HG02981 (cell line): ENCODE measurements at regions not wholly inside any gene's neighbourhood (a gene's known extent, or its start where the extent isn't known, plus 50 kb on each side); places are given as distances from the start of the nearest gene placed in this dataset.

ENCODE experiments used
- ATAC-seq: cut with Tn5 transposase; IDR thresholded peaks from one replicate; pipeline ENCODE4 v1.9.1; 2021; ENCODE audit warnings: mild to moderate bottlenecking, moderate library complexity; ENCODE audit not compliant: unreplicated experiment

- no peak for ATAC-seq
Observed at GRCh38 chr18:51397347-51397962, 200.0 kb upstream of the MEX3C start.

GRCh38 chr18:51398104-51398503 lies 200.6 kb upstream of the MEX3C start:
- no peak for ATAC-seq

GRCh38 chr18:51399491-51400122 lies 202.1 kb upstream of the MEX3C start:
- no peak for ATAC-seq

DNA sequence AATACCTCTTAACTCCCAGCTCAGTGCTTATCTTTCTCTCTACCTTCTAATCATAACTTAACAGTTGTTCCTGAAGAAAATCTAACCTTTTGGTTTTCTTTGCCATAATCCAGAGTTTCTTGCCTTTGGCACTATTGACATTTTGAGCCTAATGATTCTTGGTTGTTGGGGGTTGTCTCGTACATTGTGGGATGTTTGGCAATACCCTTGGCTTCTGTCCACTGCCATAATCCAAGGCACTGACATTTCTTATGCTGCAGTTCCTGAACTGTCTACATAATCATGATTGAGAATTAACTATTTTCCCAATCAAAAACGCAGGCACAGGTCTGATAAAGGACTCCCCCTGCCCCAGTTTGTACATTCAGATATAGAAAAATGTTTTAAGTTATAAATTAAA lies 203.2 kb upstream of the MEX3C start:
- ATAC-seq = no peak

DNA sequence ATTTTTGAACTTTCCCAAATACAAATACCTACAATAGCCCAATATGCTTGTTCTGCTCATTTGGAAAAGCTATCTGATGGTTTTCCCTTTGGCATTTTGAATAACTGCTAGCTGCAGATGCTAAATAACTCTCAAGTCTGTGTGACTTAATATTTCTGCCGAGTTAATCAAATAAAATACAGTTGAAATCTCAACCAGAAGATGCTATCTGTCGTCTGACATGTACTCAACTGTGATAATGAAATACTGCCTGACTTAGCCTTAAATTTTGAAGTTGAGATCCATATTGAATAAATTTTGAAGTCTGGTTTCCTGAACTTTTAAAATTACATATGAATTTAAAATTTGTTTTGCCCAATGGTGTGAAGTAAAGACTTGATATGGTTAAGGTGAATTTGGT lies 204.4 kb upstream of the MEX3C start:
- no peak for ATAC-seq

DNA sequence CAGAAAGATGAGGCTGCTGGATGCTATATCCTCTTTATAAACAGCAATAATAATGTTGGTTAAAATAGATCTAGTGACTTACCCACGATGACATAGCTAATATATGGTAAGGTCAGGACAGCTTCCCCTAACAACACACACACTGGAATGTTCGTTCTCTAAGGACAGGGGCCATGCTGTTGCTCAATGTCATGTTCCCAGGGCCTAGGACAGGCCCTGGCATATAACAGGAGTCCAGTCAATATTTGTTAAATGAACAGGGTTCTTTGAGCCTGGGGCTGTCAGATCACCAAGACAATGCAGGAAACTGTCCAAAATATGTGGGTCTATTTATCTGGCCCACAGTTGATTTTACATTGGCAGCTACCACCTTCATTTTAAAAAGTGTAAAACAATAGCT lies 207.1 kb upstream of the MEX3C start:
- no peak for ATAC-seq

GRCh38 chr18:51405683-51406477 lies 208.4 kb upstream of the MEX3C start:
- no peak for ATAC-seq

GRCh38 chr18:51417643-51418483 lies 220.4 kb upstream of the MEX3C start:
- no peak for ATAC-seq

GRCh38 chr18:51425475-51425874 lies 228.0 kb upstream of the MEX3C start:
- ATAC-seq = peak; percentile 68

DNA sequence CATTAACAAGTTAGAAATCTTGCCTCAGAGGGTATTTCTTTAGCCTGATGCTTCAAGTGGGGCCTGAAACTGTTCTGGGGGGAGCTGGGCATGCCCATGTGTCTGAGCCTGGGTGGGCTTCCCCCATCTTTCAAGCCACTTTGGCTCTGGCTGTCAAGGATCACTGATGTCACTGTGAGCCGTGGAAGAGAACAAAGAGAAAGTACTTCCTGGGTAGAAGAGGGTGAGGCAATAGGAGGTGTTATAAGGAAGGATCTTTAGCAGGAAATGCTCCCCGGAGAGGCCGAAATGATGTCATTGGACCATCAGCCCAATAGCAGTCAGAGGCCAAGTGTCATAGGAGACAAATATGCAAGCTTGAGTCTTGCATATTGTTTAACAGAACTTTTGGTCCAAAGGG lies 228.4 kb upstream of the MEX3C start:
- no peak for ATAC-seq

GRCh38 chr18:51426996-51427395 lies 229.5 kb upstream of the MEX3C start:
- no peak for ATAC-seq

DNA sequence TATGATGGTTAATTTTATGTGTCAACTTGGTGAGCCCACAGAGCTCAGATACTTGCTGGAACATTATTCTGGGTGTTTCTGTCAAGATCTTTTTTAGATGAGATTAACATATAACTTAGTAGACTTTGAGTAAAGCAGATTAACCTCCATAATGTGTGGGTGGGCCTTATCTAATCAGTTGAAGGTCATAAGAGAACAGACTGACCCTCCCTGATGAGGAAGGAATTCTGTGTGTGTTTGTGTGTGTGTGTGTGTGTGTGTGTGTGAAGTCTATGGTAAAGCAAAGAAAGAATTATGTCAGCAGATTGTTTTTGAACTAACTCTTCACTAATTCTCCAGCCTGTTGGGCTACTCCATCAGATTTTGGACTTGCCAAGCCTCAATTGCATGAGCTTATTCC lies 232.2 kb upstream of the MEX3C start:
- ATAC-seq = no peak

- ATAC-seq = no peak
Observed at GRCh38 chr18:51430538-51430937, 233.1 kb upstream of the MEX3C start.

- ATAC-seq = no peak
Observed at GRCh38 chr18:51433296-51433695, 235.8 kb upstream of the MEX3C start.

DNA sequence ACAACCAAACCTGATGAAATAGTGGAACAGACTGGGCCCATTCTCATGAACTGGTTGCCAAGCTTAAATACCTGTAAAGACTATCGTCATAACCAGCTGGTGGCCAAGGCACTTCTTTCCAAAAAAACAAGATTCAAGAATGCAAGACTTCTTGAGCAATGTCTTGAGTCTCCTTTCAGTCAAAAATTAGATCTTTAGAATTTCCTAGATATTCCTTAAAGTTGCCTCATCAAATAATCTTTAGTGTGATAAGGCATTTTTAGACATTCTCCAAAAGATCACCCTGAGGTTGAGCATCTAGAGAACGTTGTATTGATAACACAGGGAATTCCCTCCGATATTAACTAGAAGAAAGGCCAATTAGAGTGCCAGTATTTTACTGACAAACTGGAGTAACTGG lies 236.4 kb upstream of the MEX3C start:
- ATAC-seq = no peak

GRCh38 chr18:51437280-51438271 lies 240.1 kb upstream of the MEX3C start:
- no peak for ATAC-seq

- ATAC-seq = no peak
Observed at GRCh38 chr18:51438797-51439350, 241.4 kb upstream of the MEX3C start.

- no peak for ATAC-seq
Observed at GRCh38 chr18:51442012-51442411, 244.5 kb upstream of the MEX3C start.

GRCh38 chr18:51446571-51447210 lies 249.2 kb upstream of the MEX3C start:
- no peak for ATAC-seq
